SK-N-SH treated with all-trans-retinoic acid at 6 μM for 48 hours (cell line): ENCODE measurements at regions not wholly inside any gene's neighbourhood (a gene's known extent, or its start where the extent isn't known, plus 50 kb on each side); places are given as distances from the start of the nearest gene placed in this dataset.

Source experiments
- ATAC-seq: fragments of 200-7000 bp; cut with Tn5 transposase; 3 replicates; pipeline ENCODE4 v1.9.1; 2020; ENCODE audit warnings: mild to moderate bottlenecking, moderate library complexity
- ARNTL ChIP-seq: fragments of 450-650 bp; formaldehyde crosslinking; IDR thresholded peaks from 2 replicates; pipeline ENCODE4 v1.5.0; 2020; ENCODE audit warnings: low read depth, mild to moderate bottlenecking, moderate library complexity, borderline replicate concordance
- BACH2 ChIP-seq: fragments of 250-450 bp; sonication (Bioruptor Pico); IDR thresholded peaks from 2 replicates; pipeline ENCODE4 v1.9.0; 2021; ENCODE audit warnings: mild to moderate bottlenecking, borderline replicate concordance
- CREB5 ChIP-seq: fragments of 250-450 bp; sonication (Bioruptor Pico); IDR thresholded peaks from 2 replicates; pipeline ENCODE4 v1.5.1; 2020; ENCODE audit warnings: low read depth, mild to moderate bottlenecking, moderate library complexity
- CSDC2 ChIP-seq: fragments of 250-450 bp; sonication (Bioruptor Pico); IDR thresholded peaks from 2 replicates; pipeline ENCODE4 v1.5.0; 2020; ENCODE audit warnings: mild to moderate bottlenecking, moderate library complexity
- CSRNP3 ChIP-seq: fragments of 250-450 bp; sonication (Bioruptor Pico); IDR thresholded peaks from 2 replicates; pipeline ENCODE4 v1.5.1; 2021; ENCODE audit warnings: mild to moderate bottlenecking, moderate library complexity
- ESRRG ChIP-seq: fragments of 250-450 bp; sonication (Bioruptor Pico); IDR thresholded peaks from 2 replicates; pipeline ENCODE4 v1.6.1; 2021; ENCODE audit warnings: mild to moderate bottlenecking
- GLIS3 ChIP-seq: fragments of 250-450 bp; sonication (Bioruptor Pico); IDR thresholded peaks from 2 replicates; pipeline ENCODE4 v1.5.0; 2020; ENCODE audit warnings: mild to moderate bottlenecking, moderate library complexity
- ISL1 ChIP-seq: fragments of 250-450 bp; sonication (Bioruptor Pico); IDR thresholded peaks from 2 replicates; pipeline ENCODE4 v2.1.2; 2022; ENCODE audit warnings: mild to moderate bottlenecking, moderate library complexity
- OSR1 ChIP-seq: fragments of 250-450 bp; sonication (Bioruptor Pico); IDR thresholded peaks from 2 replicates; pipeline ENCODE4 v1.8.0; 2022; ENCODE audit warnings: moderate library complexity, mild to moderate bottlenecking, inconsistent platforms
- PATZ1 ChIP-seq: fragments of 250-450 bp; sonication (Bioruptor Pico); IDR thresholded peaks from 2 replicates; pipeline ENCODE4 v1.8.0; 2020; ENCODE audit warnings: mild to moderate bottlenecking, moderate library complexity, borderline replicate concordance
- POU6F1 ChIP-seq: fragments of 250-450 bp; sonication (Bioruptor Pico); IDR thresholded peaks from 2 replicates; pipeline ENCODE4 v1.8.0; 2021; ENCODE audit warnings: low read depth, mild to moderate bottlenecking, moderate library complexity, borderline replicate concordance
- PPARA ChIP-seq: fragments of 250-450 bp; sonication (Bioruptor Pico); IDR thresholded peaks from 2 replicates; pipeline ENCODE4 v1.5.0; 2020; ENCODE audit warnings: mild to moderate bottlenecking, borderline replicate concordance
- RARB ChIP-seq: fragments of 250-450 bp; sonication (Bioruptor Pico); IDR thresholded peaks from 2 replicates; pipeline ENCODE4 v1.8.0; 2021; ENCODE audit warnings: mild to moderate bottlenecking, moderate library complexity
- SNAI2 ChIP-seq: fragments of 250-450 bp; sonication (Bioruptor Pico); IDR thresholded peaks from 2 replicates; pipeline ENCODE4 v1.5.0; 2020; ENCODE audit warnings: mild to moderate bottlenecking, moderate library complexity
- TCF4 ChIP-seq: fragments of 250-450 bp; sonication (Bioruptor Pico); IDR thresholded peaks from 2 replicates; pipeline ENCODE4 v1.8.0; 2021; ENCODE audit warnings: mild to moderate bottlenecking, moderate library complexity, borderline replicate concordance
- TOX ChIP-seq: fragments of 250-450 bp; sonication (Bioruptor Pico); IDR thresholded peaks from 2 replicates; pipeline ENCODE4 v1.8.0; 2021; ENCODE audit warnings: mild to moderate bottlenecking, moderate library complexity, borderline replicate concordance
- TSHZ2 ChIP-seq: fragments of 250-450 bp; sonication (Bioruptor Pico); IDR thresholded peaks from 2 replicates; pipeline ENCODE4 v1.5.0; 2020; ENCODE audit warnings: mild to moderate bottlenecking, moderate library complexity
- ZC3H10 ChIP-seq: fragments of 250-450 bp; sonication (Bioruptor Pico); IDR thresholded peaks from 2 replicates; pipeline ENCODE4 v1.5.1; 2021; ENCODE audit warnings: mild to moderate bottlenecking, moderate library complexity
- ZFP3 ChIP-seq: fragments of 250-450 bp; sonication (Bioruptor Pico); IDR thresholded peaks from 2 replicates; pipeline ENCODE4 v1.5.0; 2020; ENCODE audit warnings: mild to moderate bottlenecking, moderate library complexity
- ZFP30 ChIP-seq: fragments of 450-650 bp; formaldehyde crosslinking; IDR thresholded peaks from 2 replicates; pipeline ENCODE4 v1.5.0; 2022; ENCODE audit warnings: mild to moderate bottlenecking, moderate library complexity
- ZNF565 ChIP-seq: fragments of 450-650 bp; formaldehyde crosslinking; conservative IDR thresholded peaks from 2 replicates; pipeline ENCODE4 v1.5.0; 2020; ENCODE audit warnings: low read depth, mild to moderate bottlenecking, moderate library complexity
- ZNF70 ChIP-seq: fragments of 450-650 bp; formaldehyde crosslinking; IDR thresholded peaks from 2 replicates; pipeline ENCODE4 v1.5.0; 2020; ENCODE audit warnings: mild to moderate bottlenecking, moderate library complexity
- ZNF8 ChIP-seq: fragments of 450-650 bp; formaldehyde crosslinking; IDR thresholded peaks from 2 replicates; pipeline ENCODE4 v1.5.0; 2020; ENCODE audit warnings: mild to moderate bottlenecking, moderate library complexity

GRCh38 chr2:120575966-120576365 lies 159.7 kb upstream of the GLI2 start:
- no peak for TF ChIP-seq POU6F1 (CRISPR knock-in tag)
- TF ChIP-seq CREB5 (CRISPR knock-in tag) = no peak
- no peak for TF ChIP-seq ZNF565 (CRISPR knock-in tag)
- TF ChIP-seq RARB = no peak
- TF ChIP-seq ZC3H10 = no peak
- no peak for TF ChIP-seq TOX (CRISPR knock-in tag)
- TF ChIP-seq ARNTL (CRISPR knock-in tag) = no peak
- TF ChIP-seq ZNF8 (CRISPR knock-in tag) = no peak
- TF ChIP-seq PPARA (CRISPR knock-in tag) = no peak
- no peak for TF ChIP-seq TCF4 (CRISPR knock-in tag)
- no peak for TF ChIP-seq OSR1
- no peak for TF ChIP-seq CSRNP3 (CRISPR knock-in tag)
- no peak for TF ChIP-seq ISL1
- TF ChIP-seq CSDC2 (CRISPR knock-in tag) = no peak
- no peak for ATAC-seq

GRCh38 chr2:120576509-120577474 lies 158.9 kb upstream of the GLI2 start:
- no peak for ATAC-seq
- TF ChIP-seq BACH2 (CRISPR knock-in tag) (no peak), ZNF565 (CRISPR knock-in tag) (no peak), ZFP3 (CRISPR knock-in tag) (no peak), CREB5 (CRISPR knock-in tag) (no peak), ISL1 (no peak), SNAI2 (no peak), ESRRG (no peak), POU6F1 (CRISPR knock-in tag) (no peak), ZNF70 (no peak)
- TF ChIP-seq, all 23 proteins: peak for 0

GRCh38 chr2:120577721-120578295 lies 157.9 kb upstream of the GLI2 start:
- no peak for TF ChIP-seq TSHZ2
- TF ChIP-seq OSR1 = no peak
- TF ChIP-seq ZFP30 (CRISPR knock-in tag) = no peak
- TF ChIP-seq ZNF70 = no peak
- TF ChIP-seq ZC3H10 = no peak
- no peak for TF ChIP-seq CSDC2 (CRISPR knock-in tag)
- TF ChIP-seq GLIS3 (CRISPR knock-in tag) = no peak
- no peak for TF ChIP-seq ZNF565 (CRISPR knock-in tag)
- TF ChIP-seq ARNTL (CRISPR knock-in tag) = no peak
- TF ChIP-seq TCF4 (CRISPR knock-in tag) = no peak
- no peak for TF ChIP-seq PATZ1 (CRISPR knock-in tag)
- no peak for TF ChIP-seq RARB
- no peak for ATAC-seq
